GM19467 (cell line): ENCODE measurements at regions not wholly inside any gene's neighbourhood (a gene's known extent, or its start where the extent isn't known, plus 50 kb on each side); places are given as distances from the start of the nearest gene placed in this dataset.

ENCODE experiments used
- ATAC-seq: cut with Tn5 transposase; IDR thresholded peaks from one replicate; pipeline ENCODE4 v1.9.1; 2021; ENCODE audit warnings: mild to moderate bottlenecking, moderate library complexity; ENCODE audit not compliant: unreplicated experiment

- peak; percentile 85 for ATAC-seq
These were observed 254.5 kb upstream of the VEGFC start for GRCh38 chr4:177047070-177047850.

GRCh38 chr4:177047851-177048174 lies 255.1 kb upstream of the VEGFC start:
- ATAC-seq: no peak

GRCh38 chr4:177051473-177052060 lies 258.1 kb upstream of the NEIL3 start:
- ATAC-seq: peak; percentile 85

- no peak for ATAC-seq
These were observed 257.3 kb upstream of the NEIL3 start for GRCh38 chr4:177052211-177052934.

GRCh38 chr4:177057186-177057585 lies 252.5 kb upstream of the NEIL3 start:
- no peak for ATAC-seq

GRCh38 chr4:177064116-177064515 lies 245.6 kb upstream of the NEIL3 start:
- ATAC-seq: no peak

GRCh38 chr4:177064729-177065394 lies 244.8 kb upstream of the NEIL3 start:
- ATAC-seq: no peak

- ATAC-seq: no peak
These were observed 242.9 kb upstream of the NEIL3 start for GRCh38 chr4:177066746-177067145.

- ATAC-seq: no peak
These were observed 239.1 kb upstream of the NEIL3 start for GRCh38 chr4:177070533-177071058.

GRCh38 chr4:177077095-177077971 lies 232.3 kb upstream of the NEIL3 start:
- no peak for ATAC-seq

GRCh38 chr4:177079327-177079726 lies 230.3 kb upstream of the NEIL3 start:
- no peak for ATAC-seq

GRCh38 chr4:177080388-177080787 lies 229.3 kb upstream of the NEIL3 start:
- ATAC-seq: no peak

GRCh38 chr4:177087060-177087459 lies 222.6 kb upstream of the NEIL3 start:
- no peak for ATAC-seq

- ATAC-seq: no peak
These were observed 222.2 kb upstream of the NEIL3 start for GRCh38 chr4:177087499-177087898.

- no peak for ATAC-seq
These were observed 218.2 kb upstream of the NEIL3 start for GRCh38 chr4:177091515-177091914.

GRCh38 chr4:177092807-177093206 lies 216.9 kb upstream of the NEIL3 start:
- no peak for ATAC-seq

- ATAC-seq: no peak
These were observed 215.7 kb upstream of the NEIL3 start for GRCh38 chr4:177093964-177094363.

GRCh38 chr4:177097291-177097690 lies 212.4 kb upstream of the NEIL3 start:
- ATAC-seq: no peak

GRCh38 chr4:177099211-177099610 lies 210.5 kb upstream of the NEIL3 start:
- ATAC-seq: no peak

GRCh38 chr4:177100307-177100706 lies 209.4 kb upstream of the NEIL3 start:
- ATAC-seq: no peak
